COLO829 (cell line): ENCODE measurements at regions not wholly inside any gene's neighbourhood (a gene's known extent, or its start where the extent isn't known, plus 50 kb on each side); places are given as distances from the start of the nearest gene placed in this dataset.
"Not testable (repeated sequence)": the region's sequence is repeated elsewhere in the genome, so short reads cannot be mapped to it uniquely, and the experiment has no call there.

Experiments used
- DNase-seq: peaks from one replicate; pipeline ENCODE4 v3.0.0; 2012; ENCODE audit warnings: low spot score

- no peak for DNase-seq
These were observed 219.9 kb upstream of the NREP start for GRCh38 chr5:111976705-111977435.

GRCh38 chr5:111975133-111975532 lies 218.1 kb upstream of the NREP start:
- no peak for DNase-seq

DNA sequence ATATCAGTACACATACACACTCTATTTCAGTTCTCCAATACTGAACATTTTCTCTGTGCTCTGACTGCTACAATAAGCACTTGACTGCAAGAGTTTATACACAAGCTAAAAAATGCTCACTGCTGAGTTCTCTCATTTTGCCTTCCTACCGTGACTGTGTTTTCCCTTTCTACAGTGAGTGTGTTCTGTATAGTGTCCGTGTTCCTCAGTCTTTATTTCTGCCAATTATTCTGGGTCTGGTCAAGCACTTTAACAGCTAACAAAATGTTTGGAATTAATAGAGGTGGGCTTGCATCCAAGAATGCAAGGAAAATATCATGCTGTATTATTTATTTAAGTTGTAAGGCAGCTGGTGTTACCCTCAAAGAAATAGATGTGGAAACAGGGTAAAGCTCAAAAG lies 217.0 kb upstream of the NREP start:
- no peak for DNase-seq

- no peak for DNase-seq
These were observed 215.6 kb upstream of the NREP start for GRCh38 chr5:111972548-111972947.

GRCh38 chr5:111972080-111972479 lies 215.1 kb upstream of the NREP start:
- no peak for DNase-seq

DNA sequence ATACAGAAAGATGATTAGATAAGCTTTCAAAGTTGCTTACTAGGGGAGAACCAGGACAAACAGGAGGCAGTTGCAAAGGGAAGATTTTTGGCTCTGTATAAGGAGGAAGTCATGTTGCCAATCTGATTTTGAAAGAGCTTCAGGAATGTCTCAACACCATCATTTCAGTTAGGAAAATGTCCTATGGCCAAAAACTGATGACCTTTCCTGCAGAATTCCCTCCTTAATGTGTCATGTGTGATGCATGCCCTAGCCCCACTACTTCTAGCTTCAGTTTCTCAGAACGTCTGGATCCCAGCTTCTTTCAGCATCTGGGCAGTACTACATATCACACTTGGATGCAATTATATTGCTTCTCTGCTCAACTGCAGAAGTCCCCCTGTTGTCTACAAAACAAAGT lies 211.5 kb upstream of the NREP start:
- no peak for DNase-seq

DNA sequence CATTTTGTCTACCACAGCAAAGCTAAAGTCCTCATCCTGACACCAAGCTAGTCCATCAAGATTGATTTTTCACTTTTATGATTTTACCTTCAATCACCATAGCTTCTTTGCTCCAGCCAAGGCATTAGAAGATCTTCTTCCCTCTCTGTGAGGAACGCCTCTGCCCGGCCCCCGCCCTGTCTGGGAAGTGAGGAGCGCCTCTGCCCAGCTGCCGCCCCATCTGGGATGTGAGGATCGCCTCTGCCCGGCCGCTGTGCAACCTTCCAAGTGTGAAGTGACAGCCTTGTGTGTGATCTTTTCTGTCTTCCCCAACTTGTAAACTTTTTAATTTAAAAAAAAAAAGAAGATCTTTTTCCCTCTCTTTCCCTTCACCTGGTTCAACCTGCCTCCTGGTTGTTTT lies 210.5 kb upstream of the NREP start:
- no peak for DNase-seq

GRCh38 chr5:111966290-111966689 lies 209.3 kb upstream of the NREP start:
- no peak for DNase-seq

DNA sequence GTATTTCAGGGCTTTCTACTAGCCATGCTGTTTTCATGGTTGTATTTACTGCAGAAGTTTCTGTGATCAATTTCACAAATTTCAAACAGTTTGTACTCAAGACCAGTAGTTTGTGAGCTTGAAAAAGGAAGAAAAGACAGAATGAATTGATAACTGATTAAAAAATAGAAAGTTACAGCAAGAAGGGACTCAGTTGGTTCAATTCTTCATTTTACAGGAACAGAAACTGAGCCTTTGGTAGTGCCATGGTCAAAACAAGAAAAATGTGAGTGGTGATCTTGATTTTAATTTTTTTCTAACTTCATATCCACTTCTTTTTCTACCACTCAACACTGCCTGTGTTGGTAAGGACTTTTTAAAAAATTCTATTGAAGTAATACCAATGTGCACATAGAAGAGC lies 206.6 kb upstream of the NREP start:
- no peak for DNase-seq

DNA sequence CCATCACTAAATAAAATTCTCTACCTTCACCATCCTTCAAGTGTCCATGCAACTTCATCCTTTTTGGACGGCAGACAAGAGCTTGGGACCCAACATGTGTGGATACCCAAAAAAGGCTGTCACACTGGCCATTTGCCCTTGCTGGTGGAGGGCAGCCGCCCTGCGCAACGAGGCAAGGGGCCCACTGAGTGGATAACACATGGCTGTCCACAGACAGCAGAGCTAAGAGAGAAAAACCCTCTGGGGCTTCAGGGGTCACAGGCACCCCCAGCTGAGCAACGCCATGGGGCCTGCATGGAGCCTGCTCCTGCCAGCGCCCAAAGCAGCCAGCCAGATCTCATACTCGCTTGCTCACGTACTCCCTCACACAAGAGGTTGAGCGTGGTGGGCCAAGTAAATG lies 205.9 kb upstream of the NREP start:
- no peak for DNase-seq

DNA sequence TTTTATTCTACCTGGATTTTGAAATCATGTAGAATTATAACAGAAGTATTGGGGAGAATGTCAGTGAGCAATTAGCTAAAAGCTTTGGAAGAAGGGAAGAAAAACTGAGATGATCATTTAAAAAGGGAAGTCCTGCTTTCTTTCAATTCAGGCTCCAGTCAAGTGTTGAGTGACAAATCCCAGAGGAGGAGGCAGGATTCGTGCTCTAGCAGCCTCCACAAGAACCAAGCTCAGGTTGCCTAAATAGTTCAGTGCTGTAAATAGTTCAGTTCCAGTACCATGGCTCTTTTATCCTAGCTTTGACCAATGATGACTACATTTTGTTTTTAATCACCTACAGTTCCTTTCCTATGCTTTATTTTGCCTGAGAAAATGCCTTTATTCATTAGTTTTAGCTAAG lies 204.9 kb upstream of the NREP start:
- DNase-seq = no peak

GRCh38 chr5:111960476-111961215 lies 203.7 kb upstream of the NREP start:
- no peak for DNase-seq

DNA sequence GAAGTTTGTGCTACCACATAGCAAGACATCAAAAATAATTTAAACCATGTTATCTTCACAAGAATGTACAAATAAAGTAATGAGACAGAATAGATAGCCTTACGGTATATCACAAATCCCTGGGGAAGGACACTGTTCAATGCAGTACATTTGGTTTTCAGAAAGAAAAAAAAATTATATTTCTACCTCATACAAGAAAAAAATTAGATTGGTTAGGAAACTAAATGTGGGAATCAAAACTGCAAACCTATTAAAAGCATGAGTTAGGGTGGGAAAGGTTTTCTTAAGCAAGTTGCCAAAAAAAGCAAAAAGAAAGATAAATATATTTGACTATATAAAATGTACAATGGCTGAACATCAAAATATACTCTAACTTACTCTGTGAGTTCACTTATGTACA lies 201.9 kb upstream of the NREP start:
- DNase-seq = no peak

DNA sequence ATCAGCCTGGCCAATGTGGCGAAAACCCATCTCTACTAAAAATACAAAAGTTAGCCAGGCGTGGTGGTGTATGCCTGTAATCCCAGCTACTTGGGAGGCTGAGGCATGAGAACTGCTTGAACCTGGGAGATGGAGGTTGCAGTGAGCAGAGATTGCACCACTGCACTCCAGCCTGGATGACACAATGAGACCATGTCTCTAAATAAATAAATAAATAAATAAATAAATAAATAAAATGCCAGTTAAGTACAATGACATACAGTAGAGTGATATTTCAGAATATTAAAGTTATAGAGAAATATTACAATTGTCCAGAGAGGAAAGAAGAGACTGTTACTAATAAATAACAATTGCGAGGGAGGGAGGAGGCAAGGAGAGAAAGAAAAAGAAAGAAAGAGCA lies 199.8 kb upstream of the NREP start:
- DNase-seq = not testable (repeated sequence)

GRCh38 chr5:111954516-111955395 lies 197.8 kb upstream of the NREP start:
- no peak for DNase-seq

DNA sequence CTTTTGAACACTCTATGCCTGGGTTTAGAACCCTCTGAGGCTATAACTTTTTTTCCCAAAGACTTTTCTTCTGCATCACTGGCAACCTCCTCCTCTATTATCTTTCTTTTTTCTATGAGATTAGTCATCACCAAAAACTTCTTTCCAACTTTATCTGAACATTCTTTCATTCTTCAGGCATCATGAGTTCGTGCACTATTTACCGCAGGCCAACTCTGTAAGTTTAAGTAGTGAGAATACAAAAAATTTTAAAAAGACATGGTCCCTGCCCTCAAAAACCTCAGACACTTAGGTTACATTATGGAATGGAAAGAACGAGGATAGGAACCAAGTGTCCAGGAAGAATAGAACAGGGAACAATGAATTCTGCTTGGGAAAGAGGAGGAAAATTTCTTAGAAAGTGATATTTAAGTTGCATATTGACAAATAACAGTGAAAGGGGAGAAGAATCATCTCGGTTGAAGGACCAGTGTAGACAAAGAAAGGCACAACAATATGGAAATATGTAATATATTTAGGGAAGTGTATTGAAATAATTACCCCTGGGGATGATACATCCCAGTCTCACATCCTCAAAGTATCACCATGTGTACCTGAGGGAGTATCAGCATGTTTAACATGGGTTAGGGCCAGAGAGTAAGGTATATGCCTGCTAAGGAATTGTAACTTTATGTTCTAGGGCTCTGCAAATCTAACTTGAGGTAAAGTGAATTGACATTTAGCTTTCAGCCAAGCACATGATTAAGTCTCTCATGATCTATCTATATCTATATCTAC lies 196.5 kb upstream of the NREP start:
- peak; percentile 14 for DNase-seq

- no peak for DNase-seq
These were observed 195.6 kb upstream of the NREP start for GRCh38 chr5:111952555-111952954.

DNA sequence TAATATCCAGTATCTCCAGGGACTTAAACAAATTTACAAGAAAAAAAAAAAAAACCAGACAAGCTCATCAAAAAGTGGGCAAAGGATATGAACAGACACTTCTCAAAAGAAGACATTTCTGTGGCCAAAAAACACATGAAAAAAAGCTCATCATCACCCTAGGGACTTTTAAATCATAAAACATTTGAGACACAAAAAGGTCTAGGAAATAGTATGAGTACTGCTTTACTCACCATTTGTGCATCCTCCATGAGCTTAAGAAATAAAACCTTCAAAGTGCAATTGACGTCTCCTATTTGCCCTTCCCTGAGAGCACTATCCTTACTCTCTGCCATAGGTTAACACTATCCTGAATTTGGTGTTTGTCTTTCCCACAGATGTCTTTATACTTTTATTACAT lies 193.7 kb upstream of the NREP start:
- no peak for DNase-seq

DNA sequence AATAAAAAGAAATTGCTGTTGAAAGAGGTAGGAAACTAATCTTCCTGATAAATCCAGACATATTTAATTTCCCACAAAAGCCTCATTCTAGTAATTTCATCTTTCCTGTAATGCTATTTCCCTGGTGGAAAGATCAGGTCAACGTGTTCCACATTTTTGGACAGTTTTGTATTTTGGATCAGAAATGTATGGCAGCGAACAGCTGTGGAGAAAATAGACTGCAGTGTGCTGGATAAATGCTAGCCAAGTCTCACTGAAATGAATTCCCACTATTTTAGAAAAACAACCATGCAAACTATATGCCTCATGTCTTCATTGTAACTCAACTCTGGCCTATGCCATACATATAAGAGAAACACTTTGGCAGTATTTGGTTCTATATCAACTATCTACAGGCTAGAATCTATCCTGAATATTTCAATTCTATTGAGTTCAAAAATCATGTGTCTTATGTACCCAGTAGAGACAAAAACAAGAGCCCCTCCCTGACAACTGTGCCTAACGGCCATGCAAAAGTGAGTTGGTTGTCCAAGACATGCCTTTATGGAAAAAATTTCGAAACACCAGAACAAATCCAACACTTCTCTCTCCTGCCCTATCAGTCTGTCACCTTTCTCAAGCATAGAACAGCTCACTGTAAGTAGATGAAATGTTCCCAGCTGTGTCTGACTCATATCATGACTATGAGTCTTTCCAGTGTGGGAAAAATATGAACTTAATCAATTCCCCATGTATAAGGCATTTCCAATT lies 191.3 kb upstream of the NREP start:
- no peak for DNase-seq

DNA sequence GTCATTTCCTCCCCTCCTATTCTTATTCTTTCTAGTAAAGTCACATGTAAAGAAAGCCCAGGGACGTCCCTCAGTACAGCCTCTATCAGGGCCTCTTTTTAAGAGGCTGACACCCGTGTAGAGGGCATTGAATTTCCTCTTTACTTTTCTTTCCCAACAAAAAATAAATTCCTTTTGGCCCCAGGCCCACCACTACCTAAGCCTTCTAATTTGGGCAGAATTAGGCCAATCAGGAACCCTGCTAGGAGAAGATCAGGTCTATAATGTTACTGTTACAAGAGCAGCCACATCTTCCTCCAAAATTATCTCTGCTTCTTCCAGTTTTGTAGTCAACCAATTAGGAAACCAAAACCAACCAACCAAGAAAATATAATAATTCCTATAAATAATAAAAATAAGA lies 189.6 kb upstream of the NREP start:
- DNase-seq = no peak

GRCh38 chr5:111945535-111945934 lies 188.5 kb upstream of the NREP start:
- no peak for DNase-seq
